ENCODE measurements at regions not wholly inside any gene's neighbourhood (a gene's known extent, or its start where the extent isn't known, plus 50 kb on each side); places are given as distances from the start of the nearest gene placed in this dataset.

GRCh38 chr5:103907001-103907400 is 344.4 kb upstream of the NUDT12 start:
- TF ChIP-seq CTCF (IDR thresholded peaks at IDR 0.05; ENCODE audit: low read length) (no peak), EZH2 (IDR thresholded peaks at IDR 0.05; ENCODE audit: borderline replicate concordance, low read length) (no peak)
